ENCODE measurements at regions not wholly inside any gene's neighbourhood (a gene's known extent, or its start where the extent isn't known, plus 50 kb on each side); places are given as distances from the start of the nearest gene placed in this dataset.
"Not testable (repeated sequence)": the region's sequence is repeated elsewhere in the genome, so short reads cannot be mapped to it uniquely, and the experiment has no call there.

DNA sequence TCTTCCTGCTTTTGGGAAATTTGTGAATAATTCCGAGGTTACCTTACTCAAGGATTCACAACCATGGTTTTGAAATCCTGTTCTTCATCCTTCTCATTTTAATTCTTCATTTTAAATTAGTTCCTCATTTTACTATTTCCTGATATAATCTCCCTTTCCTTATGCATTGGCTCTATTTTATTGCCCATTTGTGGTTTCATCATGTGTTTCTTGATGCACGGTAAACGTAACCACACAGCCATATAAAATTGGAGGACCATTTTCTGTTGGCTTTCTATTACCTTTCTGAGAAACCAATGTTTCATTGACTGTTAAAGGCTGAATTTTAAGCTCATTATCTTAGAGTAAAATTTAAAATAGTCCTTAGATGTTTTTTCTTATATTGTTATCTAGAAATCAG, 100.3 kb upstream of the NDST4 start:
- H3K4me3 ChIP-seq (ENCODE audit: low read depth, poor library complexity, severe bottlenecking): no peak overlapping the region
- no peak for TF ChIP-seq POLR2A (IDR thresholded peaks at IDR 0.05)
- TF ChIP-seq, protein P1, sequence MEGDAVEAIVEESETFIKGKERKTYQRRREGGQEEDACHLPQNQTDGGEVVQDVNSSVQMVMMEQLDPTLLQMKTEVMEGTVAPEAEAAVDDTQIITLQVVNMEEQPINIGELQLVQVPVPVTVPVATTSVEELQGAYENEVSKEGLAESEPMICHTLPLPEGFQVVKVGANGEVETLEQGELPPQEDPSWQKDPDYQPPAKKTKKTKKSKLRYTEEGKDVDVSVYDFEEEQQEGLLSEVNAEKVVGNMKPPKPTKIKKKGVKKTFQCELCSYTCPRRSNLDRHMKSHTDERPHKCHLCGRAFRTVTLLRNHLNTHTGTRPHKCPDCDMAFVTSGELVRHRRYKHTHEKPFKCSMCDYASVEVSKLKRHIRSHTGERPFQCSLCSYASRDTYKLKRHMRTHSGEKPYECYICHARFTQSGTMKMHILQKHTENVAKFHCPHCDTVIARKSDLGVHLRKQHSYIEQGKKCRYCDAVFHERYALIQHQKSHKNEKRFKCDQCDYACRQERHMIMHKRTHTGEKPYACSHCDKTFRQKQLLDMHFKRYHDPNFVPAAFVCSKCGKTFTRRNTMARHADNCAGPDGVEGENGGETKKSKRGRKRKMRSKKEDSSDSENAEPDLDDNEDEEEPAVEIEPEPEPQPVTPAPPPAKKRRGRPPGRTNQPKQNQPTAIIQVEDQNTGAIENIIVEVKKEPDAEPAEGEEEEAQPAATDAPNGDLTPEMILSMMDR (IDR thresholded peaks at IDR 0.05): no peak
- intact Hi-C loops (cut with DNase I; ENCODE audit: low total_unique reads): no loop called here
- WGBS, 2 donors: 73 to 81% methylated on average over 3 of the region's 3 CpGs
- DNase-seq (ENCODE audit: low spot score in 2 of 2): no peak

DNA sequence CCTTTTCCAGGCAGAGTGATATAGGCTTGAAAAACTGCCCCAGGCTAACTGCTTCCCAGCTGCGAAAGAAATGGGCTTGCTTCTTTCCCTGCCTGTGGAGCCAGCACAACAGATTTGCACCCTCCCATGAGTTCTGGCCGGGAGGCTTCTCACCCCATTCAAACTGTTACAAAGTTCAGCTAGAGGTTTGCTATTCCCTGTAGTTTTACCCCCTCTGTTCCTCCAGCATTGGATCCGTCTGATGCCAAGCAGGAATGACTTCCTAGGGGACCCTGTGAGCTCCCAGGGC, 87.6 kb upstream of the NDST4 start:
- intact Hi-C loops (cut with DNase I; ENCODE audit: low total_unique reads): no loop called here
- no peak for DNase-seq (ENCODE audit: low spot score in 2 of 2)
- no peak overlapping the region for H3K4me3 ChIP-seq (ENCODE audit: low read depth, poor library complexity, severe bottlenecking)
- 59 to 64% methylated on average over 3 of the region's 3 CpGs for WGBS, 2 donors
- TF ChIP-seq, protein P1 (IDR thresholded peaks at IDR 0.05): no peak
- no peak for TF ChIP-seq POLR2A (IDR thresholded peaks at IDR 0.05)

DNA sequence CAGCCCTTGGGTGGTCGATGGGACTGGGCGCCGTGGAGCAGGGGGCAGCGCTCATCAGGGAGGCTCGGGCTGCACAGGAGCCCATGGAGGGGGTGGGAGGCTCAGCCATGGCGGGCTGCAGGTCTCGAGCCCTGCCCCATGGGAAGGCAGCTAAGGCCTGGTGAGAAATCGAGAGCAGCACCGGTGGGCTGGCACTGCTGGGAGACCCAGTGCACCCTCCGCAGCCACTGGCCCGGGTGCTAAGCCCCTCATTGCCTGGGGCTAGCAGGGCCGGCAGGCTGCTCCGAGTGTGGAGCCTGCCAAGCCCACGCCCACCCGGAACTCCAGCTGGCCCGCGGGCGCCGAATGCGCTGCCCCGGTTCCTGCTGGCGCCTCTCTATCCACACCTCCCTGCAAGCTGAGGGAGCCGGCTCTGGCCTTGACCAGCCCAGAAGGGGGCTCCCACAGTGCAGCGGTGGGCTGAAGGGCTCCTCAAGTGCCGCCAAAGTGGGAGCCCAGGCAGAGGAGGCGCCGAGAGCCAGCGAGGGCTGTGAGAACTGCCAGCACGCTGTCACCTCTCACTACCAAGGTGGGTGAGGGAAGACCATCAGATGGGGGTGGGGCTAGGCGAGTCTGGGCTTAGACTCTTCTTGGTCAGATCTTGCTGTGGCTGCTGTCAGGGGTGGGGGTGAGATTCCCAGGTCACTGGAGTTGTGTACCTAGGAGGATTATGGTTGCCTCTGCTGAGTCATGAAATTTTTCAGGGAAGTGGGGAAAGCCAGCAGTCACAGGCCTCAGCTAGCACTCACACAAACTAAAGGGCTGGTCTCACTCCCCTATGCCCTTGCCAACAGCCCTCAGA, 87.0 kb upstream of the NDST4 start:
- H3K4me3 ChIP-seq (ENCODE audit: low read depth, poor library complexity, severe bottlenecking); DNase-seq (ENCODE audit: low spot score in 2 of 2); intact Hi-C loops (cut with DNase I; ENCODE audit: low total_unique reads): not testable (repeated sequence)
- 95 to 96% methylated on average over 19 to 28 of the region's 30 CpGs for WGBS, 2 donors

DNA sequence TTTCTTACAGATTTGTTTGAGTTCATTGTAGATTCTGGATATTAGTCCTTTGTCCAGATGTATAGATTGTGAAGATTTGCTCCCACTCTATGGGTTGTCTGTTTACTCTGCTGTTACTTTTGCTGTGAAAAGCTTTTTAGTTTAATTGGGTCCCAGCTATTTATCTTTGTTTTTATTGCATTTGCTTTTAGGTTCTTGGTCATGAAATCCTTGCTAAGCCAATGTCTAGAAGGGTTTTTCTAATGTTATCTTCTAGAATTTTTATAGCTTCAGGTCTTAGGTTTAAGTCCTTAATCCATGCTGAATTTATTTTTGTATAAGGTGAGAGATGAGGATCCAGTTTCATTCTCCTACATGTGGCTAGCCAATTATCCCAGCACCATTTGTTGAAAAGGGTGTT, 81.2 kb upstream of the NDST4 start:
- H3K4me3 ChIP-seq (ENCODE audit: low read depth, poor library complexity, severe bottlenecking); intact Hi-C loops (cut with DNase I; ENCODE audit: low total_unique reads): not testable (repeated sequence)

DNA sequence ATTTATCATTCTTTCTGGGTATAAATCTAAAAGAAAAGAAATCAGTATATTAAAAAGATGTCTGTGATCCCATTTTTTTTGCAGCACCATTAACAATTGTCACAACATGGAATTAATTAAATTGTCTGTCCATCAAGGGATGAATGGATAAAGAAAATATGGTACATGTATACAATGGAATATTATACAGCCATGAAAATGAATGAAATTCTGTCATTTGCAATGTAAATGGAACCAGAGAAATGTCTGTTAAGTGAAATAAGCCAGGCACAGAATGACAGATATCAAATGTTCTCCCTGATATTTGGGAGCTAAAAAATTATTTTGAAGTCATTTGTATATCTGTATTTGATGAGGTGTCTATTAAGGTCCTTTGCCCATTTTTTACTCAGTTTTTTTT, 77.1 kb upstream of the NDST4 start:
- intact Hi-C loops (cut with DNase I; ENCODE audit: low total_unique reads): no loop called here
- no peak overlapping the region for H3K4me3 ChIP-seq (ENCODE audit: low read depth, poor library complexity, severe bottlenecking)
- no peak for TF ChIP-seq POLR2A (IDR thresholded peaks at IDR 0.05)
- TF ChIP-seq, protein P1 (IDR thresholded peaks at IDR 0.05): no peak
- DNase-seq (ENCODE audit: low spot score in 2 of 2): no peak

More for the DNA sequence above, 81.2 kb upstream of the NDST4 start:
- DNase-seq (ENCODE audit: low spot score in 2 of 2): not testable (repeated sequence)

DNA sequence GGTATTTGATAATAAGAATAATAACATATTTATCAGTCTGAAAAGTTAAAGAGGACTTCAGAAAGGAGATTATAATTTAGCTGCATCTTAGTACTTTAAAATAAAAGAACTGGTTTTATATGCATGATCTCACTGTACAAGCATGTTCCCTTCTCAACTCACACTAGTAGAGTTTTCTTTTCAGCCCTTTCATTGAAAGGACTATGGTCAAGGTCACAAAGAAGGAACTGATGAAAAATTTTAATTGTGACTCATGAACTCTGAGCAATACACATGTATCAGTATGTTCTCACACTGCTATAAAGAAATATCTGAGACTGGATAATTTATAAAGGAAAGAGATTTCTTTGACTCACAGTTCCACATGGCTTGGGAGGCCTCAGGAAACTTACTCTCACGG, 73.7 kb upstream of the NDST4 start:
- DNase-seq (ENCODE audit: low spot score in 2 of 2): no peak
- intact Hi-C loops (cut with DNase I; ENCODE audit: low total_unique reads): no loop called here
- 56 to 57% methylated on average over 1 of the region's 1 CpG for WGBS, 2 donors
- no peak for TF ChIP-seq POLR2A (IDR thresholded peaks at IDR 0.05)
- TF ChIP-seq, protein P1 (IDR thresholded peaks at IDR 0.05): no peak
- no peak overlapping the region for H3K4me3 ChIP-seq (ENCODE audit: low read depth, poor library complexity, severe bottlenecking)

DNA sequence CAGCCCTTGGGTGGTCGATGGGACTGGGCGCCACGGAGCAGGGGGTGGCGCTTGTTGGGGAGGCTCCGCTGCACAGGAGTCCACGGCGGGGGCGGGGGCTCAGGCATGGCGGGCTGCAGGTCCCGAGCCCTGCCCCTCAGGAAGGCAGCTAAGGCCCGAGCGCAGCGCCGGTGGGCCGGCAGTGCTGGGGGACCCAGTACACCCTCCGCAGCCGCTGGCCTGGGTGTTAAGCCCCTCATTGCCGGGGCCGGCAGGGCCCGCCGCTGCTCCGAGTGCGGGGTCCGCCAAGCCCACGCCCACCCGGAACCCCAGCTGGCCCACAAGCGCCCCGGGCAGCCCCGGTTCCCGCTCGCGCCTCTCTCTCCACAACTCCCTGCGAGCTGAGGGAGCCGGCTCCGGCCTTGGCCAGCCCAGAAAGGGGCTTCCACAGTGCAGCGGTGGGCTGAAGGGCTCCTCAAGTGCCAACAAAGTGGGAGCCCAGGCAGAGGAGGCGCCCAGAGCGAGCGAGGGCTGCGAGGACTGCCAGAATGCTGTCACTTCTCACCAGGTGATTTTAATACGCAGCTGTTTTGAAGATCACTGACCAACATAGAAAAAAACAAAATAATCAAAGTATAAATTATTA, 66.1 kb upstream of the NDST4 start:
- intact Hi-C loops (cut with DNase I; ENCODE audit: low total_unique reads); DNase-seq (ENCODE audit: low spot score in 2 of 2); H3K4me3 ChIP-seq (ENCODE audit: low read depth, poor library complexity, severe bottlenecking): not testable (repeated sequence)
- 95 to 97% methylated on average over 21 to 39 of the region's 41 CpGs for WGBS, 2 donors

DNA sequence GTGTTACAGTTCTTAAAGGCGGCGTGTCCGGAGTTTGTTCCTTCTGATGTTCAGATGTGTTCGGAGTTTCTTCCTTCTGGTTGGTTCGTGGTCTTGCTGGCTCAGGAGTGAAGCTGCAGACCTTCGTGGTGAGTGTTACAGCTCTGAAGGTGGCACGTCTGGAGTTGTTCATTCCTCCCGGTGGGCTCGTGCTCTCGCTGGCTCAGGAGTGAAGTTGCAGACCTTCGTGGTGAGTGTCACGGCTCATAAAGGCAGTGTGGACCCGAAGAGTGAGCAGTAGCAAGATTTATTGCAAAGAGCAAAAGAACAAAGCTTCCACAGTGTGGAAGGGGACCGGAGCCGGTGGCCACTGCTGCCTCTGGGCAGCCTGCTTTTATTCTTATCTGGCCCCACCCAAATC, 65.3 kb upstream of the NDST4 start:
- intact Hi-C loops (cut with DNase I; ENCODE audit: low total_unique reads); H3K4me3 ChIP-seq (ENCODE audit: low read depth, poor library complexity, severe bottlenecking); DNase-seq (ENCODE audit: low spot score in 2 of 2): not testable (repeated sequence)
- WGBS, 2 donors: 88 to 89% methylated on average over 15 of the region's 15 CpGs

All from lower leg skin (tissue), 4 donors.